AG04450 (cell line): ENCODE measurements at regions not wholly inside any gene's neighbourhood (a gene's known extent, or its start where the extent isn't known, plus 50 kb on each side); places are given as distances from the start of the nearest gene placed in this dataset. TPM values are rescaled to one million over a fixed set of nuclear protein-coding genes. Genes with fewer than 3 reads are reported as not detected.

Source experiments
- CTCF ChIA-PET: fragments of 300-600, 350-600 bp; formaldehyde crosslinking; extraction: SDS; loops from one replicate; lab custom pipeline; 2022; ENCODE audit warnings: antibody characterized with exemption, inconsistent platforms; lab: Charles Lee
- POLR2A ChIA-PET: fragments of 350-600 bp; formaldehyde crosslinking; extraction: SDS; loops from one replicate; lab custom pipeline; 2021; ENCODE audit warnings: antibody characterized with exemption, inconsistent platforms; lab: Yijun Ruan, JAX
- DNase-seq: peaks from one replicate; pipeline ENCODE4 v3.0.0-alpha.2; 2011; ENCODE audit warnings: low read depth, low spot score
- H3K27ac ChIP-seq: one replicate; pipeline ENCODE4 v1.5.1; 2012; ENCODE audit warnings: low read depth, low read length, control low read depth
- H3K27me3 ChIP-seq: one replicate; pipeline ENCODE4 v1.6.0; 2012; ENCODE audit warnings: low read length; ENCODE audit not compliant: control insufficient read depth, insufficient read depth
- H3K4me3 ChIP-seq: 2 replicates; pipeline ENCODE4 v1.5.1; 2011; ENCODE audit warnings: mild to moderate bottlenecking, low read depth, low read length, control low read depth
- H3K9me3 ChIP-seq: 2 replicates; pipeline ENCODE4 v1.5.1; 2012; ENCODE audit warnings: low read length; ENCODE audit not compliant: control insufficient read depth, insufficient read depth
- CTCF ChIP-seq: IDR thresholded peaks from 2 replicates; pipeline ENCODE4 v1.5.1; 2011; ENCODE audit warnings: low read depth, low read length, control low read depth, inconsistent platforms
- small RNA-seq: library from RNA; depleted of rRNA; stranded (forward); fragments of <200 nt; gene quantifications from one replicate; pipeline ENCODE3, GENCODE V24; 2012; ENCODE audit warnings: low read depth; ENCODE audit not compliant: insufficient read length

GRCh38 chr11:127055236-127055635 is 54.7 kb upstream of the KIRREL3 start:
- Histone ChIP-seq H3K9me3 (no peaks in the 10 kb centered on the region), H3K27ac (no peak overlapping the region), H3K4me3 (no peak overlapping the region), H3K27me3 (peaks cover 19% of the 10 kb centered on the region)
- no peak for TF ChIP-seq CTCF
- no peak for DNase-seq
- ChIA-PET CTCF (no interaction called here), POLR2A (no interaction called here)

GRCh38 chr11:127054153-127054552 is 53.6 kb upstream of the KIRREL3 start:
- no peak for TF ChIP-seq CTCF
- H3K9me3 ChIP-seq: no peaks in the 10 kb centered on the region
- no peak for DNase-seq
- POLR2A ChIA-PET: no interaction called here
- no peak overlapping the region for H3K4me3 ChIP-seq
- CTCF ChIA-PET: no interaction called here
- no peak overlapping the region for H3K27ac ChIP-seq
- H3K27me3 ChIP-seq: peaks cover 14% of the 10 kb centered on the region

- DNase-seq: no peak
- ChIA-PET POLR2A (no interaction called here), CTCF (no interaction called here)
- Histone ChIP-seq H3K4me3 (no peak overlapping the region), H3K27ac (no peak overlapping the region), H3K9me3 (no peaks in the 10 kb centered on the region), H3K27me3 (peaks cover 13% of the 10 kb centered on the region)
- no peak for TF ChIP-seq CTCF
Observed at GRCh38 chr11:127052404-127052803, 51.8 kb upstream of the KIRREL3 start.

Small RNA genes in the stretch of these regions (small RNA-seq; reads per million reads assigned to genes)
- not detected for gene RN7SKP279
